HEK293 (cell line): ENCODE measurements at regions not wholly inside any gene's neighbourhood (a gene's known extent, or its start where the extent isn't known, plus 50 kb on each side); places are given as distances from the start of the nearest gene placed in this dataset.

ENCODE experiments used
- CTCF ChIP-seq: fragments of 450-650 bp; formaldehyde crosslinking; IDR thresholded peaks from 2 replicates; pipeline ENCODE4 v1.5.1; 2016; ENCODE audit warnings: missing biosample characterization, missing genetic modification characterization
- MYNN ChIP-seq: fragments of 450-650 bp; formaldehyde crosslinking; IDR thresholded peaks from 2 replicates; pipeline ENCODE4 v1.5.1; 2016; ENCODE audit warnings: missing biosample characterization, missing genetic modification characterization, borderline replicate concordance
- SCRT2 ChIP-seq: fragments of 450-650 bp; formaldehyde crosslinking; IDR thresholded peaks from 2 replicates; pipeline ENCODE4 v1.5.1; 2016; ENCODE audit warnings: missing biosample characterization, missing genetic modification characterization
- ZBTB7A ChIP-seq: fragments of 450-650 bp; formaldehyde crosslinking; IDR thresholded peaks from 2 replicates; pipeline ENCODE4 v1.5.1; 2016; ENCODE audit warnings: low read depth, missing biosample characterization, missing genetic modification characterization
- ZNF707 ChIP-seq: fragments of 450-650 bp; formaldehyde crosslinking; IDR thresholded peaks from 2 replicates; pipeline ENCODE4 v1.5.1; 2016; ENCODE audit warnings: missing biosample characterization, missing genetic modification characterization

GRCh38 chr4:3866813-3867129 lies 100.6 kb downstream of the ADRA2C start:
- TF ChIP-seq ZBTB7A (tag by site-specific recombination) (no peak), CTCF (no peak), SCRT2 (no peak), MYNN (tag by site-specific recombination) (no peak), ZNF707 (tag by site-specific recombination) (no peak)
